Transverse colon (tissue), 4 donors: ENCODE measurements at regions not wholly inside any gene's neighbourhood (a gene's known extent, or its start where the extent isn't known, plus 50 kb on each side); places are given as distances from the start of the nearest gene placed in this dataset.
"Not testable (repeated sequence)": the region's sequence is repeated elsewhere in the genome, so short reads cannot be mapped to it uniquely, and the experiment has no call there.

Experiments
- DNase-seq: peaks from one replicate; pipeline ENCODE4 v3.0.0-alpha.2; 2019
- H3K27ac ChIP-seq, 4 donors: fragments of 200-600 bp; sonication (generic); 2 replicates each; pipeline ENCODE4 v1.5.1; 2016 to 2018; ENCODE audit warnings: inconsistent platforms in 4 of 4
- H3K27me3 ChIP-seq: fragments of 200-600 bp; sonication (generic); 2 replicates; pipeline ENCODE4 v1.5.1; 2017; ENCODE audit warnings: inconsistent platforms
- H3K36me3 ChIP-seq, 4 donors: fragments of 200-600 bp; sonication (generic); 2 replicates each; pipeline ENCODE4 v1.5.1; 2017 to 2019; ENCODE audit warnings: inconsistent platforms in 4 of 4
- H3K4me1 ChIP-seq, 4 donors: fragments of 200-600 bp; sonication (generic); 2 replicates each; pipeline ENCODE4 v1.5.1; 2017 to 2020; ENCODE audit warnings: inconsistent platforms in 4 of 4
- H3K4me3 ChIP-seq, 4 donors: fragments of 200-600 bp; sonication (generic); 1 replicate in 1 of 4; 2 replicates in 3 of 4; pipeline versions ENCODE4 v1.5.1 to v1.6.1; 2017 to 2019; ENCODE audit warnings: inconsistent platforms in 4 of 4
- H3K9me3 ChIP-seq, 2 donors: fragments of 200-600 bp; sonication (generic); 2 replicates each; pipeline ENCODE4 v1.5.1; 2017 to 2019; ENCODE audit warnings: inconsistent platforms in 2 of 2
- CTCF ChIP-seq, 5 experiments: fragments of 200-600 bp in 3 of 5; fragments of 450-650 bp in 2 of 5; sonication (generic) in 3 of 5; IDR thresholded peaks; 1 replicate in 2 of 5; 2 replicates in 3 of 5; pipeline ENCODE4 v1.5.1; 2016 to 2017; ENCODE audit warnings: antibody characterized with exemption in 5 of 5, inconsistent platforms in 3 of 5, mild to moderate bottlenecking in 2 of 5, moderate library complexity in 1 of 5
- EP300 ChIP-seq: sonication (generic); formaldehyde crosslinking; IDR thresholded peaks from one replicate; pipeline ENCODE4 v1.6.1; 2017; ENCODE audit warnings: antibody characterized with exemption, low read depth
- POLR2A ChIP-seq: fragments of 450-650 bp; IDR thresholded peaks from one replicate; pipeline ENCODE4 v1.6.1; 2016; ENCODE audit warnings: antibody characterized with exemption, mild to moderate bottlenecking, moderate library complexity
- POLR2AphosphoS5 ChIP-seq, 3 donors: sonication (generic); formaldehyde crosslinking; IDR thresholded peaks; one replicate each; pipeline ENCODE4 v1.6.1; 2016; ENCODE audit warnings: antibody characterized with exemption in 3 of 3
- WGBS, 2 donors: methylation state at CpG; one replicate each; pipeline ENCODE4 v1.1.5; 2018; ENCODE audit warnings: low coverage in 1 of 2; 5-methylcytosine and 5-hydroxymethylcytosine counted together
- in situ Hi-C, 4 donors: fragments of 200-750 bp; cut with MboI; loops; one replicate each; pipeline versions ENCODE4 v1.15.0 to v1.15.1; 2017; ENCODE audit warnings: low sequenced_read_pairs in 3 of 4, low pct_ligation_motif_present in 1 of 4, low pct_unique_long_range_greater_than_20kb in 1 of 4
- intact Hi-C: fragments of 100-400 bp; cut with DNase I; formaldehyde crosslinking; loops from one replicate; pipeline ENCODE4 v1.15.1; 2023; ENCODE audit warnings: low total_unique reads

DNA sequence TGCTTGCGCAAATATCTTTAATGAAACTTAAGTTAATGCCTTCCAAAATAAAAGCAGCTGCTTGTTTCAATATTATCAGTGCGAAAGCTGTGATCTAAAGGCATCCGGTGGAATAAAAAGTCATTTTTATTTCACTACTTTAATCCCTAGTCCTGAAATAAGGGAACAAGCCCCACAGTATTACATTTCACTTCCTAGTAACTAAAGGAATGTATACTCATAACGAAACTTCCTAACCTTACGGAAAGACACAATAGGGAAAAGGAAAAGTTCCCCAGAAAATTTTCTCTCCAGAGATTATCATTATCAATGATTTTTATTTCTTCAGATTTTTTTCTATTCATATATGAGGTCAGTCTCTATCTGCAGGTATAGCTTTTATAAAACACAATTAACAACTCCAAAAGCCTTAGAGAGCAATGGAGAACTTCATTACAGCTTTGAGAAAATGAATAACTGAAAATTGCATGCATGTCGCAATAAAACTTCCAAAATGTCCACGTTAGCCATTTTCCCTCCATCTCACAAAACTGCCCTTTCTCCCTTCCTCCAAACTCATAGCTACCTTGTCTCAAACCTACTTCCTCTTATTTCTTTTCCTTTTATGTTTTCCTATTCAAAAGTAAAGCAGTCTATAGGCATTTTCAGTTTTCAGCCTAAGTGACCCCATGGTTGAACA, 154.3 kb upstream of the MED13 start:
- no peaks in the 10 kb centered on the region for H3K27me3 ChIP-seq
- H3K4me1 ChIP-seq, result no peaks in the 10 kb centered on the region
- TF ChIP-seq POLR2AphosphoS5 (IDR thresholded peaks at IDR 0.05) (no peak), CTCF (IDR thresholded peaks at IDR 0.05) (no peak), POLR2A (no peak), EP300 (no peak)
- H3K9me3 ChIP-seq, result no peaks in the 10 kb centered on the region
- WGBS, 2 donors, result 71 to 78% methylated on average over 7 of the region's 7 CpGs
- intact Hi-C loops (no loop called here), in situ Hi-C loops (no loop called here)
- no peak for DNase-seq
- no peak overlapping the region for H3K4me3 ChIP-seq
- H3K36me3 ChIP-seq, result no peaks in the 10 kb centered on the region
- no peak overlapping the region for H3K27ac ChIP-seq

GRCh38 chr17:62216847-62217246, 151.8 kb upstream of the MED13 start:
- TF ChIP-seq POLR2A (no peak), POLR2AphosphoS5 (IDR thresholded peaks at IDR 0.05) (no peak), CTCF (IDR thresholded peaks at IDR 0.05) (no peak), EP300 (no peak)
- Histone ChIP-seq H3K9me3 (no peaks in the 10 kb centered on the region), H3K27me3 (no peaks in the 10 kb centered on the region), H3K4me1 (no peaks in the 10 kb centered on the region), H3K4me3 (no peak overlapping the region), H3K27ac (no peak overlapping the region), H3K36me3 (no peaks in the 10 kb centered on the region)
- WGBS, 2 donors, result 85 to 100% methylated on average over 1 to 8 of the region's 8 CpGs
- DNase-seq, result no peak
- in situ Hi-C loops (no loop called here), intact Hi-C loops (no loop called here)

GRCh38 chr17:62215891-62216290, 150.8 kb upstream of the MED13 start:
- 82 to 100% methylated on average over 3 to 6 of the region's 6 CpGs for WGBS, 2 donors
- in situ Hi-C loops, result not testable (repeated sequence)

DNA sequence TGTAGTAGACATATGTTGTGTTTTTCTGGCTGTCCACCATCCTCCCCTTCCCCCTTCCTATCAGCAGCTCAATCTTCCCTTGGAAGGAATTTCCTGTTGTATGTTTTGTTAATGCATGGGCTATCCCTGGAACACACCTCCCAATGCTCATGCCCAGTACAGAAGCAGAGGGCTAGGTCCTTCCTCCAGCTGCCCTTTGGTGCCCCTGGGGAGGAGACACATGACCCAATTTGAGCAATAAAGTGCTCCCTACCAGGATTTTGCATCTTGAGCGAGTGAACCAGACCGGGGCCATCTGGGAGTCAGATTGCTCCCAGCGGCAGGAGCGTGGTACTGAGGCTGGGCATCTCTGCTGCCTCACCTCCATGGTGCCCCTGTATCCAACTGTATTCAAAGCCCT, 141.5 kb upstream of the MED13 start:
- H3K4me3 ChIP-seq, result no peak overlapping the region
- intact Hi-C loops, result no loop called here
- in situ Hi-C loops, result no loop called here
- DNase-seq, result no peak
- WGBS, 2 donors, result 79% methylated on average over 4 of the region's 4 CpGs; no CpG with 5 or more reads in 1 of the 2 donors
- H3K27ac ChIP-seq, result no peak overlapping the region
- H3K36me3 ChIP-seq, result no peaks in the 10 kb centered on the region
- H3K4me1 ChIP-seq, result no peaks in the 10 kb centered on the region
- no peaks in the 10 kb centered on the region for H3K9me3 ChIP-seq
- H3K27me3 ChIP-seq, result no peaks in the 10 kb centered on the region
- TF ChIP-seq EP300, result no peak
- TF ChIP-seq CTCF (IDR thresholded peaks at IDR 0.05), result no peak
- TF ChIP-seq POLR2A, result no peak
- TF ChIP-seq POLR2AphosphoS5 (IDR thresholded peaks at IDR 0.05), result no peak

More at GRCh38 chr17:62215891-62216290, 150.8 kb upstream of the MED13 start:
- H3K4me1 ChIP-seq, H3K9me3 ChIP-seq, H3K4me3 ChIP-seq, H3K36me3 ChIP-seq, intact Hi-C loops, H3K27me3 ChIP-seq, H3K27ac ChIP-seq, DNase-seq: not testable (repeated sequence)

DNA sequence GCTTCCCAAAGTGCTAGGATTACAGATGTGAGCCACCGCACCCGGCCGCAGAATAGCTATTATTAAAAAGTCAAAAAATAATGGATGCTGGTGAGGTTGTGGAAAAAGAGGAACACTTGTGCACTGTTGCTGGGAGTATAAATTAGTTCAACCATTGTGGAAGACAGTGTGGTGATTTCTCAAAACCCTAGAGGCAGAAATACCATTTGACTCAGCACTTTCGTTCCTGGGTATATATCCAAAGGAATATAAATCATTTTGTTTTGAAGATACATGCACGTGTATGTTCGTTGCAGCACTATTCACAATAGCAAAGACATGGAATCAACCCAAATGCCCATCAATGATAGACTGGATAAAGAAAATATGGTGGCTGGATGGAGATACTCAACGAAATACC, 132.1 kb upstream of the MED13 start:
- H3K27me3 ChIP-seq, H3K4me1 ChIP-seq, intact Hi-C loops, H3K4me3 ChIP-seq, DNase-seq, in situ Hi-C loops, H3K36me3 ChIP-seq, H3K9me3 ChIP-seq, H3K27ac ChIP-seq: not testable (repeated sequence)
- WGBS, 2 donors, result 75 to 82% methylated on average over 3 to 7 of the region's 7 CpGs

DNA sequence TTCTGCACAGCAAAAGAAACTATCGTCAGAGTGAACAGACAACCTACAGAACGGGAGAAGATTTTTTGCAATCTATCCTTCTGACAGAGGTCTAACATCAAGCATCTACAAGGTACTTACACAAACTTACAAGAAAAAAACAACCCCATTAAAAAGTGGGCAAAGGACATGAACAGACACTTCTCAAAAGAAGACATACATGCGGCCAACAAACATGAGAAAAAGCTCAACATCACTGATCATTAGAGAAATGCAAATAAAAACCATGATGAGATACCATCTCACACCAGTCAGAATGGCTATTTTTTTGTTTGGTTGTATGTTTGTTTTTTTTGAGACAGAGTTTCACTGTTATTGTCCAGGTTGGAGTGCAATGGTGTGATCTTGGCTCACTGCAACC, 131.5 kb upstream of the MED13 start:
- WGBS, 2 donors, result 93 to 94% methylated on average over 3 of the region's 3 CpGs
- H3K36me3 ChIP-seq, H3K27ac ChIP-seq, DNase-seq, H3K9me3 ChIP-seq, H3K4me1 ChIP-seq, intact Hi-C loops, H3K4me3 ChIP-seq, H3K27me3 ChIP-seq, in situ Hi-C loops: not testable (repeated sequence)
